ENCODE measurements at regions not wholly inside any gene's neighbourhood (a gene's known extent, or its start where the extent isn't known, plus 50 kb on each side); places are given as distances from the start of the nearest gene placed in this dataset.

DNA sequence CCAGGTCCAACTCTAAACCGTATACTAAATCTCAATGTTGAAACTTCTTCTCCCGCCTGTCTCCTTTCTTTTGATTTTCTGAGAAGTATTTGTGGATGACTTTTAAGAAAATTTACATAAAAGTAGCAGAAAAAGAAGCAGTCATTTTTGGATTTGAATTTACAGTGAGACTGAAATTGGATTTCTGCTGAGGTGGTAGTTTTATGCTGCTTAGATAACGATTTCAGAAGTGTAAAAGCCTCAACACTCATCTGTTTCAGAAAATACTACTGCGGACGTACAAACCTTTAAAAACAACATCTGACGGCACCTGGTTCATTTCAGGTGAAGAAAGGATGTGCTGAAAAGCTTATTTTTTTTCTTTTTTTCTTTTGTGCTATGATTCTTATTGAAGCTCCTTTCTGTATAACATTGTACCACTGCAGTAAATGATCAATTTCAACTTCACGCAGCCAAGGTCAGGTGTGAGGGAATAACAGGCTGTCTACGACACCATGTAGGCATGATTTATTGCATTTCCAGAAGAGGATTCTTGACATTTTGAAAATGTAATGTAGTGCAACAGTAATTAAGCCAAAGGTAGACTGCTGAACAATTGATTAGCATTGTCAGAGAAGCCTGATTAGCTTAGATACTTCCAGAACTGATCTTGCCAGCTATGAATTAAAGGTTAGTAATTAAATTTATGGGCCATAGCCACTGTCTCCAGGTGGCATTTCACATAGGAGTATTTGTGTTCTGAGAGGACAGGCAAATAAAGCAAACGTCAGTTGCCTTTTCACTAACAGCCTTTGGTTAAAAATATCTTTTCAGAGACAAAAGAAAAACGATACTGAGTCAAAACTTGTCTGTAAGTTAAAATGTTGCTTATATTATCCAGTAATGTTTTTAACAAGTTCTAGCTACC, 134.6 kb upstream of the KBTBD8 start:
- DNase-seq: no peak
- H3K36me3 ChIP-seq: no peaks in the 10 kb centered on the region
- intact Hi-C loops (cut with DNase I): no loop called here
- no peaks in the 10 kb centered on the region for H3K4me1 ChIP-seq
- H3K4me3 ChIP-seq: no peak overlapping the region
- TF ChIP-seq POLR2A (IDR thresholded peaks at IDR 0.05): no peak
- TF ChIP-seq, protein P1, sequence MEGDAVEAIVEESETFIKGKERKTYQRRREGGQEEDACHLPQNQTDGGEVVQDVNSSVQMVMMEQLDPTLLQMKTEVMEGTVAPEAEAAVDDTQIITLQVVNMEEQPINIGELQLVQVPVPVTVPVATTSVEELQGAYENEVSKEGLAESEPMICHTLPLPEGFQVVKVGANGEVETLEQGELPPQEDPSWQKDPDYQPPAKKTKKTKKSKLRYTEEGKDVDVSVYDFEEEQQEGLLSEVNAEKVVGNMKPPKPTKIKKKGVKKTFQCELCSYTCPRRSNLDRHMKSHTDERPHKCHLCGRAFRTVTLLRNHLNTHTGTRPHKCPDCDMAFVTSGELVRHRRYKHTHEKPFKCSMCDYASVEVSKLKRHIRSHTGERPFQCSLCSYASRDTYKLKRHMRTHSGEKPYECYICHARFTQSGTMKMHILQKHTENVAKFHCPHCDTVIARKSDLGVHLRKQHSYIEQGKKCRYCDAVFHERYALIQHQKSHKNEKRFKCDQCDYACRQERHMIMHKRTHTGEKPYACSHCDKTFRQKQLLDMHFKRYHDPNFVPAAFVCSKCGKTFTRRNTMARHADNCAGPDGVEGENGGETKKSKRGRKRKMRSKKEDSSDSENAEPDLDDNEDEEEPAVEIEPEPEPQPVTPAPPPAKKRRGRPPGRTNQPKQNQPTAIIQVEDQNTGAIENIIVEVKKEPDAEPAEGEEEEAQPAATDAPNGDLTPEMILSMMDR (IDR thresholded peaks at IDR 0.05): no peak
- H3K9me3 ChIP-seq: no peaks in the 10 kb centered on the region
- H3K27me3 ChIP-seq: no peaks in the 10 kb centered on the region
- no peak overlapping the region for H3K27ac ChIP-seq
- 72 to 77% methylated on average over 10 of the region's 10 CpGs for WGBS, 2 donors

DNA sequence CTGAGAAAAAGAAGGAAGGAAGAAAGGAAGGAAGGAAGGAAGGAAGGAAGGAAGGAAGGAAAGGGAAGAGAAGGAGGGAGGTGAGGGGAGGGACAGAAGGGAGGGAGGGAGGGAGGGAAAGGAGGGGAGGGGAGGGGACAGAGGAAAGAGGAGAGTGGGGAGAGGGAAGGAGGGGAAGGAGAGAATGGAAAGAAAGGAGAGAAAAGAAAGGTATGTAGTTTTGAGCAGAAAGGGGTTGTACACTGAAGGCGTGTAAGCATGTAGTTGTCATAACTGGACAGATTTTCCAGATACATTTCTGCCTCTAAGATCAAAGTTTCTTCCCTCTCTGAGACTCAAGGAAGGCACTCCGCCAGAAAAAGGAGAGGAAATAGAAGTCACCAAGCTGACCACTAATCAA, 113.4 kb upstream of the KBTBD8 start:
- intact Hi-C loops (cut with DNase I): no loop called here
- TF ChIP-seq POLR2A (IDR thresholded peaks at IDR 0.05): no peak
- TF ChIP-seq, protein P1 (IDR thresholded peaks at IDR 0.05): no peak

DNA sequence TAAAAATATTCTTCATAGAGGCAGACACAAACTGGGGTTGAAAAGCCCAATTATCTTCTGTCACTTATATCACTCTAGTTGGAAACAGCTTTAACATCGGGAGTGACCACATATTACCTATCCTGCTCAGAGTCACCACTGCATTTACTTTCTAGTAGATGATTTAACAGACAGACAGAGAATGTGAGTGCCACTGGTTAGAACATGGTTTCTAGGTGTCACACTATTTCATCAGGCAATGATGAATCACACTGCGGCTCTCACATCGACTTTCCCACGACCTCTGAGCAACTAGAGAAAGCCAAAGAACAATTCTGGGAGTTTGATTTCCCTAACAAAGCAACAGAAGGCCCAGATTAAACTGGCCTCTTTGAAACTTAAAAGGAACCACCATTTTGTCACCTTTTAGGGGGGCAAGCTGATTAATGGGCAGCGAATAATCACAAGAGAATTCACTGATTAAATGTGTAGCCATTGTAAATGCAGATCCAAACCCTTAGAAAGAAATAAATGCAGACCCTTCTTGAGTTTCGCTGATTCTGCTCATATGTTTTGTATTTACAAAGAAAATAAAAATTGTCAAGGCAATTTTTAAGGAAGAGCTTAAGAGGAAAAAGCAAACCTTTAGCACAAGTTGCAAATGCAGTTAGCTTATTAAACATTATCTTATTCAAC, 112.6 kb upstream of the KBTBD8 start:
- no peak for DNase-seq
- H3K9me3 ChIP-seq: no peaks in the 10 kb centered on the region
- no peak overlapping the region for H3K27ac ChIP-seq
- no peaks in the 10 kb centered on the region for H3K4me1 ChIP-seq
- no peaks in the 10 kb centered on the region for H3K27me3 ChIP-seq
- TF ChIP-seq, protein P1 (IDR thresholded peaks at IDR 0.05): no peak
- no peak for TF ChIP-seq POLR2A (IDR thresholded peaks at IDR 0.05)
- intact Hi-C loops (cut with DNase I): no loop called here
- H3K36me3 ChIP-seq: no peaks in the 10 kb centered on the region
- 26 to 36% methylated on average over 6 of the region's 6 CpGs for WGBS, 2 donors
- no peak overlapping the region for H3K4me3 ChIP-seq

More for the DNA sequence above, 113.4 kb upstream of the KBTBD8 start:
- no peaks in the 10 kb centered on the region for H3K36me3 ChIP-seq
- no peak for DNase-seq
- no peak overlapping the region for H3K4me3 ChIP-seq
- no peaks in the 10 kb centered on the region for H3K27me3 ChIP-seq
- 73 to 76% methylated on average over 2 of the region's 2 CpGs for WGBS, 2 donors
- no peak overlapping the region for H3K27ac ChIP-seq
- no peaks in the 10 kb centered on the region for H3K9me3 ChIP-seq
- H3K4me1 ChIP-seq: no peaks in the 10 kb centered on the region

DNA sequence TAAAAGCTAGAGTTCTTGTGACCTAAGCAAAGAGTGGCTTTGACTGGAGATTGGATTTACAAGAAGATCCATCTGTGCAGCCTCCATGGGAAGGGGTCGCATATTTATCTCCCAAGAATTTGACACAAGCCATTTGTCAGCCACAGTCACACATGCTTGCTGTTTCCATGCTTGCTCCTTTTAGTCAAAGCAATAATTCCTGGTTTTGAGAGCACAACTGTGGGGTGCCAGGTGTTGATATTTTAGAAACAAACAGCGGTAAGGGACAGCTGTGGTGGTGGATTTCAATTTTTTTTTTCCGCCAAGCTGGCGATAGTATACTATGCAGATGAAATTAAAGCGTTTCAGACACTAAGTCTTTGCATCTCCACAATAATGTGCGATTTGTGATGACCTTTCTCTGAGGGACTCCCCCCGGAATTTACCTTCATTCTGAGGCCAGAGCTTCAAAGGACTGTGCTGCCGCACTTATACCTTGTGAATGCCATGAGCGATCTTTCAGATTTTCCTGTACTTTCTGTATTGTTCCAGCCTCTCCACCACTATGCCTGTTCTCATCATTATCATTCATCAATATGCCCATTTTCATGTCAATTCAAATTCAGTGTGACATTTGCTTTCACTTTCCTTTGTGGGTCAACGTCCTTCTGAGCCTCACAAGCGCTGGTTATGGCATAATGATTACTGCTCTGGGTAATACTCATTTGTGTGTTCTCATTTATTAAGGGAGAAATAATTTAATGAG, 108.2 kb upstream of the KBTBD8 start:
- Histone ChIP-seq H3K27ac (no peak overlapping the region), H3K4me3 (no peak overlapping the region), H3K27me3 (peaks cover 0 to 3% (median 0%) of the 10 kb centered on the region in 4 donors), H3K36me3 (no peaks in the 10 kb centered on the region), H3K4me1 (no peaks in the 10 kb centered on the region), H3K9me3 (no peaks in the 10 kb centered on the region)
- intact Hi-C loops (cut with DNase I): no loop called here
- no peak for DNase-seq
- WGBS, 2 donors: 63 to 73% methylated on average over 11 of the region's 11 CpGs
- no peak for TF ChIP-seq POLR2A (IDR thresholded peaks at IDR 0.05)
- TF ChIP-seq, protein P1 (IDR thresholded peaks at IDR 0.05): no peak
